PC-3 (cell line): ENCODE measurements at regions not wholly inside any gene's neighbourhood (a gene's known extent, or its start where the extent isn't known, plus 50 kb on each side); places are given as distances from the start of the nearest gene placed in this dataset.
"Not testable (repeated sequence)": the region's sequence is repeated elsewhere in the genome, so short reads cannot be mapped to it uniquely, and the experiment has no call there.

Experiments
- ATAC-seq: fragments of 200-7000 bp; cut with Tn5 transposase; 2 replicates; pipeline ENCODE4 v1.9.1; 2020; ENCODE audit warnings: mild to moderate bottlenecking, moderate library complexity
- BruUV-seq: library from RNA; stranded (reverse); fragments of 400-500 nt; replicated peaks from 2 replicates; lab custom pipeline; 2021; lab: Mats Ljungman, UMichigan
- CTCF ChIA-PET: fragments of 300-600 bp; sonication (Branson Sonifier 250); formaldehyde crosslinking; loops from one replicate; lab custom pipeline; 2022; ENCODE audit warnings: antibody characterized with exemption; lab: Charles Lee
- POLR2A ChIA-PET: fragments of 300-600 bp; sonication (Branson Sonifier 250); formaldehyde crosslinking; loops from one replicate; lab custom pipeline; 2022; ENCODE audit warnings: antibody characterized with exemption; ENCODE audit not compliant: unreplicated experiment; lab: Charles Lee
- DNase-seq: peaks from one replicate; pipeline ENCODE4 v3.0.0-alpha.2; 2015
- H2AFZ ChIP-seq: fragments of 300-600 bp; sonication (generic); 2 replicates; pipeline ENCODE4 v1.6.0; 2016; ENCODE audit warnings: antibody characterized with exemption, low read length
- H3F3A ChIP-seq: fragments of 300-600 bp; sonication (generic); one replicate; pipeline ENCODE4 v1.6.0; 2017; ENCODE audit warnings: antibody characterized with exemption, low read length, control low read depth, mild to moderate bottlenecking; ENCODE audit not compliant: unreplicated experiment
- H3K27ac ChIP-seq: fragments of 300-600 bp; sonication (generic); 2 replicates; pipeline ENCODE4 v1.5.1; 2016; ENCODE audit warnings: mild to moderate bottlenecking, low read length
- H3K27me3 ChIP-seq: fragments of 300-600 bp; sonication (generic); 2 replicates; pipeline ENCODE4 v1.6.1; 2016; ENCODE audit warnings: low read length, mixed read lengths
- H3K36me3 ChIP-seq: fragments of 300-600 bp; sonication (generic); 2 replicates; pipeline ENCODE4 v1.6.1; 2016; ENCODE audit warnings: low read depth, mixed run types, low read length, mixed read lengths
- H3K4me1 ChIP-seq: fragments of 300-600 bp; sonication (generic); 2 replicates; pipeline ENCODE4 v1.5.1; 2016; ENCODE audit warnings: low read length; ENCODE audit not compliant: insufficient read depth
- H3K4me2 ChIP-seq: fragments of 300-600 bp; sonication (generic); 2 replicates; pipeline ENCODE4 v1.6.0; 2016; ENCODE audit warnings: low read length
- H3K4me3 ChIP-seq: fragments of 300-600 bp; sonication (generic); 2 replicates; pipeline ENCODE4 v1.5.1; 2016; ENCODE audit warnings: mild to moderate bottlenecking, low read length, mixed read lengths
- H3K79me2 ChIP-seq: fragments of 300-600 bp; sonication (generic); 2 replicates; pipeline ENCODE4 v1.6.1; 2017; ENCODE audit warnings: low read length, mixed read lengths
- H3K9ac ChIP-seq: fragments of 300-600 bp; sonication (generic); 2 replicates; pipeline ENCODE4 v1.6.0; 2016; ENCODE audit warnings: mild to moderate bottlenecking, low read length
- H3K9me2 ChIP-seq: fragments of 300-600 bp; sonication (generic); replicated peaks from 2 replicates; pipeline ENCODE4 v1.6.1; 2016; ENCODE audit warnings: mixed run types, low read length, mixed read lengths
- H3K9me3 ChIP-seq: fragments of 300-600 bp; sonication (generic); 2 replicates; pipeline ENCODE4 v1.6.1; 2016; ENCODE audit warnings: low read length, mixed read lengths
- H4K20me1 ChIP-seq: fragments of 300-600 bp; sonication (generic); 2 replicates; pipeline ENCODE4 v1.6.1; 2016; ENCODE audit warnings: low read length, mixed read lengths
- CTCF ChIP-seq: fragments of 300-600 bp; sonication (generic); conservative IDR thresholded peaks from 2 replicates; pipeline ENCODE4 v1.5.1; 2017; ENCODE audit warnings: antibody characterized with exemption, low read depth, mild to moderate bottlenecking, low read length
- EZH2 ChIP-seq: fragments of 300-600 bp; sonication (generic); IDR thresholded peaks from one replicate; pipeline ENCODE4 v1.6.1; 2017; ENCODE audit warnings: antibody characterized with exemption, mild to moderate bottlenecking, low read length; ENCODE audit not compliant: unreplicated experiment
- EZH2phosphoT487 ChIP-seq: fragments of 300-600 bp; sonication (generic); IDR thresholded peaks from 2 replicates; pipeline ENCODE4 v1.6.1; 2018; ENCODE audit warnings: mild to moderate bottlenecking, antibody characterized with exemption, low read length, borderline replicate concordance
- intact Hi-C: fragments of 100-400 bp; cut with micrococcal nuclease; formaldehyde crosslinking; loops from 2 replicates; pipeline ENCODE4 v1.9.0; 2023

DNA sequence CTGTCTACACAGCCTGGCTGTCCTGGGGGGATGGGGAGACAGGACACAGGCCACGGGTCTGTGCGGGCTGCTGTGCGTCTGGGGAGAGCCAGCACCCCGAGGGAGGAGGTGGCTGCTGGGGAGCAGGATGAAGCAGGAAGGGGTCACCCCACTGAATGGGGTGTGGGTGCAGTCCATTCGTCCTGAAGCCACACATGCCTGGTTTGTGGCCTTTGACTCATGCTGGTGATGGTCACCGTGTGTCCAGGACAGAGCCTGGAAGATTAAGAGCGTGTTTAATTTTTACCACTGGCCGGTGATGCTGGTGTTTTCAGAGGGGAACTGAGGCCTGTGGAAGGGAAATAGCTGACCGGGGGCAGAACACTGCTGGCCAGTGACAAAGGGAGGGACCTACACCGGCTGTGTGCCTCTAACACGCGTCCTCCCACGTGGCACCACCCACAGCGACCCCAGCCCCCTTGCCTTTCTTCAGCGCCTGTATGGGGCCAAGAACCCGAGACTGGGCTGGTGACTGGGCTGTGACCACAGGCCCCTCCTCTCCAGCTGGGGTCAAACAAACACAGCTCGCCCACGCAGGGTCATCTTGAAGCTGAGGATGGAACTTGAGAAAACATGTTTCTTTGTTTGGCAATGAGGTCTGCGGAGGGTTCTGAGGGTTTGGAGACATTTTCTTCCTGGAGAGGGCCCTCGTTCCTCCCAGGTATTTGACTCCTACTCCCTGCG, 99.5 kb upstream of the LRPAP1 start:
- H2AFZ ChIP-seq, H3K4me1 ChIP-seq, H3K79me2 ChIP-seq, H3K4me3 ChIP-seq, H3F3A ChIP-seq, H3K9me2 ChIP-seq, intact Hi-C loops, H3K36me3 ChIP-seq, H3K4me2 ChIP-seq, H3K27me3 ChIP-seq, DNase-seq, CTCF ChIA-PET, H3K27ac ChIP-seq, POLR2A ChIA-PET, H3K9me3 ChIP-seq, ATAC-seq, H4K20me1 ChIP-seq, BruUV-seq, H3K9ac ChIP-seq: not testable (repeated sequence)

DNA sequence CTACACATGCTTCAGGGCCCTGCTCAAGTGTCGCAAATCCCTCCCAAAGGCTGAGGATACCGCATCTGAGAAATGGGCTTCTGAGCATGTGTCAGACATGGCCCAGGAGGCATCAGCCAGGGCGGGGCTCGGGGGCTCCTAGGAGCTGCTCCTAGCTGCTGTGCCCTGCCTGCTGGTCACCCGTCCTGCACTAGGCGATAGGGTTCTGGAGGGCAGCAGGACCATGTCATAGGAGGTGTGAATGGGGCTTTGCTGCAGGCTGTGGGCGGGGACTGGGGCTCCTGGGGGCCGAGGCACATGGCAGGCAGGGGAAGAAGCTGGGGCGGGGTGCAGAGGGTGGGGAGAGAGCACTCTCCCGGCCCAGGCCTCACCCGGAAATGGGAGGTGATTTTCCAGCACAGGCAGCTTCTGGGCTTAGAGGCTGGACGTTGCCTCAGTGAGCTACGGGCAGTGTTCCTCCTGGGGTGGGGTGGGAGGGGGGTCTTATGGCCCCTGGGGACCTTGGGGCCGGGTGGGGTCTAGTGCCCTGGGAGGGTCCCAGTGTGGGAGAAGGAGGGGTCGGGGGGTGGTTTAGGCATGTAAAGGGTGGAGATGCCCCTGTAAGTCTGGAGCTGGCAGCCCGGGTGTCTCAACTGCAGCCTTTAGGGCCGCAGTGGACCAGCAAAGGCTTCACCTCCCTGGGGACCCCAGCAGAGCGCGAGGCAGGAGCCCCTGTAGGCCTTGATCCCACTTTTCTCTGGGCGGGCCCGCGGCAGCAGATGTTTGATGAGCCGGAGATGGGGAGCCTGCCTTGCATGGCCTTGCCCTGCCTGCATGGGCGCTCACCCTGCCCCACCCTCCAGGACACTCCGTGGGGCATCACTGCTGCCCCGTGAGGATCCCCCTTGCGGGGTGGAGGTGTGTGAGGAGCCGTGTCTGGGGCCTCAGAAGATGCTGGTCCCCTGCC, 98.6 kb upstream of the LRPAP1 start:
- Histone ChIP-seq H4K20me1 (no peaks in the 10 kb centered on the region), H3K27me3 (0 out of 2 replicates have a peak, but pooled peaks cover 4% of the 10 kb centered on the region), H3K4me2 (no peak overlapping the region), H3K27ac (no peak overlapping the region), H3K4me3 (no peak overlapping the region), H3F3A (no peaks in the 10 kb centered on the region), H3K79me2 (no peaks in the 10 kb centered on the region), H2AFZ (no peak overlapping the region), H3K9ac (no peak overlapping the region), H3K4me1 (no peaks in the 10 kb centered on the region), H3K36me3 (no peaks in the 10 kb centered on the region), H3K9me2 (no peaks in the 10 kb centered on the region), H3K9me3 (no peaks in the 10 kb centered on the region)
- TF ChIP-seq EZH2 (no peak), EZH2phosphoT487 (no peak), CTCF (no peak)
- DNase-seq (no peak), ATAC-seq (no peak)
- intact Hi-C loops, result no loop called here
- no TSS peak for BruUV-seq
- ChIA-PET CTCF (no interaction called here), POLR2A (no interaction called here)

- no peak for TF ChIP-seq EZH2phosphoT487
- no peak for TF ChIP-seq EZH2
- TF ChIP-seq CTCF, result no peak
- Histone ChIP-seq H3K4me1 (no peaks in the 10 kb centered on the region), H4K20me1 (no peaks in the 10 kb centered on the region), H3K4me3 (no peak overlapping the region), H3K9me2 (no peaks in the 10 kb centered on the region), H3K9ac (no peak overlapping the region), H3K79me2 (no peaks in the 10 kb centered on the region), H3K4me2 (no peak overlapping the region), H3K27ac (no peak overlapping the region), H3K9me3 (no peaks in the 10 kb centered on the region), H3K27me3 (peaks cover 9% of the 10 kb centered on the region; the same call in 1 of the 2 replicates), H3K36me3 (no peaks in the 10 kb centered on the region), H3F3A (no peaks in the 10 kb centered on the region), H2AFZ (no peak overlapping the region)
- ChIA-PET POLR2A (no interaction called here), CTCF (no interaction called here)
- DNase-seq, result no peak
- intact Hi-C loops, result no loop called here
- BruUV-seq, result no TSS peak
- no peak for ATAC-seq
These were observed 97.9 kb upstream of the LRPAP1 start for GRCh38 chr4:3630136-3630597.
